Cerebellar cortex (tissue), 1 donor: ENCODE measurements at regions not wholly inside any gene's neighbourhood (a gene's known extent, or its start where the extent isn't known, plus 50 kb on each side); places are given as distances from the start of the nearest gene placed in this dataset.

Experiments
- DNase-seq: peaks from one replicate; pipeline ENCODE4 v3.0.0-alpha.2; 2015; ENCODE audit warnings: low spot score

- DNase-seq: no peak
These were observed 451.2 kb downstream of the MN1 start for GRCh38 chr22:27350306-27350705.

DNA sequence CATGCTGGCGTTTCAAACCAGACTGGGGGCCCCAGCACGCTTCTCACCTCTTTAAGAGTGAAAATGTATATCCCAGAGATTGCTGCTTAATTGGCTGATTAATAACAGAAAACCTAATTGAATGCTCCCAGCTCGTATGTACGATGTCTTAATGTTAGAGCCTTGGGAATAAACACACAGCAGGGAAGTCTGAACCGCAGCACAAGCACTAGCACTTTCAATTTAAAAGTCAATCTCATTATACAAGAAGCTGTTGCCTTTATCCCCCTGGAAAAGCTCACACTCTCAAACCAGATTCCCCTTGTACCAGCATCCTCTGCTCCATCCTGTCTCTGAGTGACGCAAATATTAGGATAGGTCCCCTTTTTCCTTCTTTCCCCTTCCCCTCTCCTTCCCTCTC lies 449.1 kb downstream of the MN1 start:
- no peak for DNase-seq

DNA sequence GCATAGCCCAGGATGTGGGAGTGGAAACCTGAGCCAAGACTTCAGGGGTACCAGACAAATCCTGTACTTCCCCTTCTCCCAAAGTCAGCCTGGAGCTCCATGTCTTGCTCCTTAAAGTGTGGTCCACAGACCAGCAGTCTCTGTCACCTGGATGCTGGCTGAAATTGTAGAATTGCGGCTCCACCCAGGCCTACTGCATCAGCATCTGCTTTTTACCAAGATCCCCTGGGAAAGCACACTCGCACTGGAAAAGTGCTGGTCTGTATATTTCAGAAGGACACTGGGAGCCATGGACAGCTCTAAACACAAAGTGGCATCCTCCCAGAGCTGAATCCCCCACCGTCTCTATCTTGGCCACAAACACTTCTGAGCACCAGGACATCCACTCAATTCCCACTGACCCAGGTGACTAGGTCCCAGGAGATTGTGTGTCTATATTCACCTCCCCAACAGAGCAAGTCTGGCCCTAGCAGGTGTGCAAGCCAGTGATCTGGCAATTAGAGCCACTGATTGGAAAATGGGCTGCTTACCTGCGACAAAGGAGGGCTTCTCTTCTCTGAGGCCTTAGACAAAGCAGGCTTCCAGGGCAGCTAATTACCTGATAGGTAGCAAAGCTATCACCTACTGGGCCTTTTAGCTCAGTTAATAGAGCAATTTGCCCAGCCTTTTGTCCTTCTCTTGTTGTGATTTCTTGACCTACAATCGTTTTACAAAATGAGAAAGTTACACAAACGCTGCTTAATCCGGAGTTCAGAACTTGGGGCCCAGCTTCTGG lies 443.3 kb downstream of the MN1 start:
- DNase-seq: no peak

GRCh38 chr22:27370269-27370668 lies 431.3 kb downstream of the MN1 start:
- DNase-seq: no peak

- no peak for DNase-seq
These were observed 430.6 kb downstream of the MN1 start for GRCh38 chr22:27370987-27371386.

DNA sequence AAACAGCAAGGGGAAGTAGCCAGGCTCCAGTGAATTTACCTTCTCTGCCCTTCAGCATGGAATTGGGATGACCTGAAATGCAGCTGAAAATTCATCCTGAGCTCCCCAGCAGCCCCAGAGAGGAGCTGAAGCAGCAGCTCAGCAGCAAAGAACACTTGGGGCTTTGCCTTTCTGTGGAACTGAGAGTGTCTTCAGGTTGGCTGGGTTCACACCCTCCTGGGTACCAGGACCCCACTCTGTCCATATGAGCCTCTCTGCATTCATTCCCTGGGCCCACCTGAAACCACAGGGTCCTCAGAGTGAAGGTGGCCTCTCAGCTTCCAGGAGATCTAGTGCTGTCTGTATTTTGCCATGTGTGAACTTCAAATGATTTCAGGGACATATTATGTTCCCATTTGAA lies 429.2 kb downstream of the MN1 start:
- DNase-seq: no peak

DNA sequence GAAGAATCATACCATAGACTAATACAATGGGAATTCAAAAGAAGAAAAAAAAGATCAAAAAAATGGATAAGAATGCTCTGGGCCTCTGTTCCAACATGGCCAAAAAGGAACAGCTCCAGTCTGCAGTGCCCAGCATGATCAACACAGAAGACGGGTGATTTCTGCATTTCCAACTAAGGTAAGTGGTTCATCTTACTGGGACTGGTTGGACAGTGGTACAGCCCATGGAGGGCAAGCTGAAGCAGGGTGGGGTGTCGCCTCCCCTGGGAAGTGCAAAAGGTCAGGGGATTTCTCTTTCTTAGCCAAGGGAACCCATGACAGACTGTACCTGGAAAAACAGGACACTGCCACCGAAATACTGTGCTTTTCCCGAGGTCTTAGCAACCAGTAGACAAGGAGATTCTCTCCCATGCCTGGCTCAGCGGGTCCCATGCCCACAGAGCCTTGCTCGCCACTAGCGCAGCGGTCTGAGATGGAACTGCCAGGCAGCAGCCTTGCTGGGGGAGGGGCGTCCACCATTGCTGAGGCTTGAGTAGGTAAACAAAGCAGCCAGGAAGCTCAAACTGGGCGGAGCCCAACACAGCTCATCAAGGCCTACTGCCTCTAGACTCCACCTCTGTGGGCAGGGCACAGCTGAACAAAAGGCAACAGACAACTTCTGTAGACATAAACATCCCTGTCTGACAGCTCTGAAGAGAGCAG lies 428.4 kb downstream of the MN1 start:
- no peak for DNase-seq

GRCh38 chr22:27377501-27378295 lies 423.9 kb downstream of the MN1 start:
- DNase-seq: no peak

DNA sequence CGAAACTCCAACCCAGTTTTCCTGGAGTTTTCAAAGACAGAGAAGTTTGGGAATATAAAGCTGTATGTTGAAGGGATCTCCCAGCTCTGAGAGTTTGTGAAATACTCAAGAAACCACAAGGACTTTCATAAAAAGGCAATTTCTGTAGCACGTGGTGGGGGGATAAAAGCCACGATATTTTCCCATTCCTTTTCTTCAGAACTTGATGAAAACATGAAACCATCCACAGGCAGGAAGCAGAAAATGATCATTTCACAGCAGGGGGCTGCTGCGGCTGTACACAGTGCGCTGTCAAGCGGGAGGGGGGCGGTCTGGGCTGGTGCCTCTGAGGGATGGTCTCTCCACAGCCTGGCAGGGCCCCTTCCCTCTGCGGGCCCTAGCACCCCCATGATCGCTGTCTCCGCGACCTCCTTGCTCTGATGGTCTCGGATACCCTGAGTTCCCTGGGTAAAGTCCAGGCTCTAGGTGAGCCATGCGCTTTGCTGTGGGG lies 423.2 kb downstream of the MN1 start:
- no peak for DNase-seq

GRCh38 chr22:27378995-27379394 lies 422.6 kb downstream of the MN1 start:
- DNase-seq: no peak

DNA sequence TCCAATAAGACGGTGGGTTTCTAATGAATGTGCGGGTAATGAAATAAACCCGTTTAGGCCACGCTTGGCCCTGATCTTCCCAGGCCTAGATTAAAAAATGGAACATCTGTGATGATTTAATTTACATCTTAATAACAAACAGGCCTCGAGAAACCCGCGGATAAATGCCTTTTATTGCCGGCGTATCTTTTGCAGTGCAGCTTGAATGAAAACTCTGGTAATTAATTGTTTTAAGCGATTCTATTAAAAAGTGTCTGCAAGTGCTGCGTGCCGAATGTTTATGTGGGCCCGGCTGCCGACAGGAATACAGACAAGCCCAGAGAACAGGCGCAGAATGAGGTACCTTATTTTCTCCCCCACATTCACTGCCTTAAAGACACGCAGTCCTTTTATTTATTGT lies 420.7 kb downstream of the MN1 start:
- DNase-seq: no peak

DNA sequence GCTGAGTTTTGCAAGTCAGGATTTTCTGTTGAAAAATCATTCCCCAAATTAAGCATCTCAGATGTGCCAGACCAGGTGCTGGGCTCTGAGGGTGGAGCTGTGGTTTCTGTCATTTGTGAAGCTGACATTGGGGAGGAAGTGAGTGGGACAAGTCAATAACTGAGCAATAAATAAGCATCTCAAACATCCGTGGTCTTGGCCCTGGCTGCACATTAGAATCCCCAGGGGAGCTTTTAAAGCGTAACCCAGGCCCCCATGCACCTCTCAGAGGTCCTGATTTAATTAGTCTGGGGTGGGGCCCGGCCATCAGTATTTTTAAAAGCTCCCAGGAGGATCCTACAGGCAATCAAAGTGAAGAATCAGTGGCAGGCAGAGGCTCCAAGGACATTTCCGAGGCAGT lies 420.0 kb downstream of the MN1 start:
- DNase-seq: no peak

- DNase-seq: no peak
These were observed 419.4 kb downstream of the MN1 start for GRCh38 chr22:27381960-27382742.

DNA sequence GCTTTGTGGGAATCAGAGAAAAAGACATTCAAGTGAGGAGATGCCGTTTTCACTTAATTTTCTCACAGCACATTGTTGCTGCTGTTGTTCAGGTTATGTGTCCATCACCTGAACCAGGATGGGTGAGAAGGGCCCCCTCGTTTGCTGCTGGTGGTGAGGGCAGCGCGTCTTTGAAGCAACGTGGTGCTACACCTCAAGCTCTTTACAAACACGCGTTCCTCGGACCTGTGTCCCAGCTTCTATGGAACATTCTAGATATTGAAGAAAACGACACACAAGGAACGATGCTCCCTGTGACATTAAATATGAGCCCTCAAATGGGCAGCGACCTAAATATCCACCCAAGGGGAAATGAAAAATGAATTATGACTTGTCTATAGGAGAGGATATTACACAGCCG lies 418.6 kb downstream of the MN1 start:
- DNase-seq: no peak

- DNase-seq: no peak
These were observed 417.7 kb downstream of the MN1 start for GRCh38 chr22:27383896-27384295.

DNA sequence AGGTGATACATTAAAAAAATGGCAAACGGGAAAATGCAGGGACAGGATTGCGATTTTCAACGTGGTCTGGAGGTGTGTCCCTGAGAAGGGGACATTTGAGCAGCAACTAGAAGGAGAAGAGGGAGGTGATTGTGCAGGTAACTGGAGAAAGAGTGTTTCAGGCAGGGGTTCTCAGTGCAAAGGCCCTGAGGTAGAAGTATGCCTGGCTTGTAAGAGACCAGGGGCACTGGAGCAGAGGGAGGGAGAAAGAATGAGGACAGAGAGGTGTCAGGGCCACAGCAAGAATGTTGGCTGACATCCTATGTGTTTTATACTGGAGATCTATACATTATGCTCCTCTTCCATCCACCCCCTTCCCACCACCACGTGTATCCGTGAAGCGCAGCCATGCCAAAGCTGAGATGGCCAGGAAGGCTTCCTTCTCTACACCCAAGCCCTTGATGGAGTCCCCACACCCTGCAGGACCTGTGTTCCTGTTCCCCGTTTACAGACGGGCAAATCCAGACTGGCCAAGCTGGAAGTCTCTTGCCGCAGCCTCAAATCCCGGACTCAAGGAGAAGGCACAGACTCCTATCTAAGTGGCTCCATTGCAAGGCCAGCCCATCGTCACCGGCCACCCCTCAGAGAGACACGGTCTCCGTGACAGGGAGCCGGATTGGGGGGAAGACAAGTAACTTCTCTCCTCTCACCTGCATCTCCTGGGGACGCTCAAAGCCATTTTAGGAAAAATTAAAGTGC lies 416.1 kb downstream of the MN1 start:
- no peak for DNase-seq

DNA sequence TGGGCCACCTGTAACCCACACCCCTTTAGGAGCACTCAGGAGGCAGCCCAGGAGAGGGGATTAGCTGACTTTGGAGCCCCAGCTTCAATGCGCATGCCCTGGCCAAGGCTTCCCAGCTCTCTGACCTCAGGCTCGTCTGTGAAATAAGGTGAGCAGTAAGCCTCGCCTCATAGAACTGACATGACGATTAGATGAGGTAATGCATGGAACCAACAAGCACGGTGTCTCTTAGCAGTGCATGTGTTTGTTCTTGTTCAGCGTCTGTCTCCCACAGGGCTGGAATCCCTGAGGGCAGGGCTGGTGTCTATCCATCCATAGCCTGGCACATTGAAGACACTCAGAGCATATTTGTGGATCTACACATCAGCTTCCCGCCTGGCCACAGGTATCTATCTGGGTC lies 415.4 kb downstream of the MN1 start:
- DNase-seq: no peak

DNA sequence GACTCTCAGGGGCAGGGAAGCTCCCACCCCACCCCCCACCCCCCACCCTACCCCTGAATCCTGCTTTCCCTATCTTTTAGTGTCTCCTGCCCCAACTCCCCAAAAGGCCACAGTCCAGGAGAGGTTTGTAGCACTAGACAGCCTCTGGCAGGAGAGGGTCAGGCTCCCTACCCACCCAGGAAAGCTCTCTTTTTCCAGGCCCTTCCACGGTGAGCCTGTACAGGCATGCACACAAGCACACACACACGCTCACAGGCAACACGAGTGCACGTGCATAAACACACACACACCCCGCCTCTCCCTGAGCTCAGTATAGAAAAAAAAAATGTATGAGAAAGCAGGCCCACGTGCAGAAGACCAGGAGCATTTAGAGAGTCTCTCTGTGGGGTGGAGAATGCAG lies 414.0 kb downstream of the MN1 start:
- no peak for DNase-seq

DNA sequence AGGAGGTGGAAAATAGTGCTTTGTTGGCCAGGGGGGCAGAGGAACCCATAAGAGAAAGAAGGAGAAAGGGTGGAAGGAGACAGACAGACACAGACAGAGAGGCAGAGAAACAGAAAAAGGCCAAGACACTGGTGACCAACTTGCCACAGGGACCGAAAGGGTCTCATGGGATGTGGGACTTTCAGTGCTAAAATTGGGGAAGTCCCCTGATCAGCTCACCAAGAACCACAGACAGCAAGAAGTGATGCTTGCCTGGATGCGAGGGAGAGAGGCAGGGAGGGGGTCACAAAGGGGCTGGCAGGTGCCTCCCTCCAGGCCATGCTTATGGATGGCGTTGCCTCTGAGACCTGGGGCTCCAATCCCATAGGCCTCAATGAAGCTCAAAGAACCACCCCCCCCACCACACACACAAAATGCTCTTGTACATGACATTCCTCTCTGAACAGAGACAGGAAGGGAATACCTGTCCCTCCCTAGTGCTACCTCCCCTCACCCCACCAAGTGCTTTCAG lies 413.4 kb downstream of the MN1 start:
- DNase-seq: no peak

- no peak for DNase-seq
These were observed 411.9 kb downstream of the MN1 start for GRCh38 chr22:27389727-27390075.

DNA sequence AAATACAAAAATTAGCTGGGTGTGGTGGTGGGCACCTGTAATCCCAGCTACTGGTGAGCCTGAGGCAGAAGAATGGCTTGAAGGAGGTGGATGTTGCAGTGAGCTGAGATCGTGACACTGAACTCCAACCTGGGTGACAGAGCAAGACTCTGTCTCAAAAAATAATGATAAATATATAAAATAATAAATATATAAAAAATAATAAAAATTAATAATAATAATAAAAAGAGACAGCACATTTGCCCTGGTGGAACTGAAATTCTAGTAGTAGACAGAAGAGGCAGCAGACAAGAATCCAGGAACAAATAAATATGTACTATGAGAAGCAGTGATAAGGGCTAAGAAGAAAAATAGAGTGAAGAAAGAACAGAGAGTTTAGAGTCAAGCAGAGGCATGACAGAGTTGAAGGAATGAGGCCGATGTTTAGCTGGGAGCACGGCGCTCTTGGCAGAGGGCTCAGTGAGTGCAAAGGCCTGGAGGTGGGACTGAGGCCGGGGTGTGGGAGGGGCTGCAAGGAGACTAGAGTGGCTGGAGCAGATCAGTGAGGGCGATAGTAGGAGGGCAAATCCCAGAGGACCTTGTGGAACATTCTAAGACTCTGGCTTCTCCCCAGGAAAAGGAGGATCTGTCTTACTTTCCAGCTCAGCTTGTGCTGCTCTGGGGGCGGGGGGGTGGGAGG lies 410.3 kb downstream of the MN1 start:
- DNase-seq: no peak
